NCI-H1105 treated with DMSO at 0.1 percent for 48 hours (cell line): ENCODE measurements at regions not wholly inside any gene's neighbourhood (a gene's known extent, or its start where the extent isn't known, plus 50 kb on each side); places are given as distances from the start of the nearest gene placed in this dataset.
"Not testable (repeated sequence)": the region's sequence is repeated elsewhere in the genome, so short reads cannot be mapped to it uniquely, and the experiment has no call there.

Experiments
- DNase-seq: peaks from one replicate; lab custom pipeline; 2025; lab: John Stamatoyannopoulos, UW

DNA sequence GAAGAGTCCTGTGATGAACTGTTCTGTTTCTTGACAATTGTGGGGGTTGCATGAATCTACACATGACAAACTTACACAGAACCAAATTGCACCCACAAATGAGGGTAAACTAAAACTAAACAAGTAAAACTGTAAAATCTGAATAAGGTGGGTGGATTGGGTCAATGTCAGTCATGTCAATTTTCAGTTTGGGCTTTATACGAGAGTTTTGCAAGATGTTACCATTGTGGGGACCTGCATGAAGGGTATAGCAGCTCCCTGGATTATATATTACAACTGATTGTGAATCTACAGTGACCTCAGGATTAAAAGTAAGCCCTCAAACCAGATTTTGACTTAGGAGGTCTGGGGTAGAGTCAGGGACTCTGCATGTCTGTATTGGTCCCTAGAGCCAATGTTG lies 101.5 kb upstream of the LHX5 start:
- DNase-seq, result no peak

DNA sequence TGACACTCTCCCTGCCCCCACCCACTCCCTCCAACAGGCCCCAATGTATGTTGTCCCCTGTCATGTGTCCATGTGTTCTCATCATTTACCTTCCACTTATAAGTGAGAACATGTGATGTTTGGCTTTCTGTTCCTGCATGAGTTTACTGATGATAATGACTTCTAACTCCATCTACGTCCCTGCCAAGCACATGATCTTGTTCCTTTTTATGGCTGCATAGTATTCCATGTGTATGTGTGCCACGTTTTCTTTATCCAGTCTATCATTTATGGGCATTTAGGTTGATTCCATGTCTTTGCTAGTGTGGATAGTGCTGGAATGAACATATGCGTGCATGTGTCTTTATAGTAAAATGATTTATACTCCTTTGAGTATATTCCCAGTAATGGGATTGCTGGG lies 100.0 kb upstream of the LHX5 start:
- no peak for DNase-seq

GRCh38 chr12:113569806-113570205 lies 98.1 kb upstream of the LHX5 start:
- no peak for DNase-seq

DNA sequence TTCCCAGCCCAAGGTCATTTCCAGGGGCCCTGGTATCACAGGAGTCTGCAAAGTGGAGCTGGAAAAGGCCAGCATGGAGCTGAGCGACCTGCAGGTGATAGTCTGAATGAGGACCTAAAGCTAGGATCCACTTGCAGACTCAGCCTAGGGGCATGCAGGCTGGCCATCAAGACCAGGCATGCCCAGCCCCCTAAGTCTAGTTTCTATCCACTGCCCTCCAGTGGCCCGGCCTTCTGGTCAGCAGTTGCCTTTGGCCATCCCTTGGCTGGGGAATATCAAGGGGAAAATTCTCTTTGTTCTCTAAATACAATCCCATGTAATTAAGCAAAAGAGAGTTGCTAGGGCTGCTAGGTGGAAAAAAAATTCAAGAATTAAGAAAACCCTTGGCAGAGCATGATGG lies 96.3 kb upstream of the LHX5 start:
- no peak for DNase-seq

DNA sequence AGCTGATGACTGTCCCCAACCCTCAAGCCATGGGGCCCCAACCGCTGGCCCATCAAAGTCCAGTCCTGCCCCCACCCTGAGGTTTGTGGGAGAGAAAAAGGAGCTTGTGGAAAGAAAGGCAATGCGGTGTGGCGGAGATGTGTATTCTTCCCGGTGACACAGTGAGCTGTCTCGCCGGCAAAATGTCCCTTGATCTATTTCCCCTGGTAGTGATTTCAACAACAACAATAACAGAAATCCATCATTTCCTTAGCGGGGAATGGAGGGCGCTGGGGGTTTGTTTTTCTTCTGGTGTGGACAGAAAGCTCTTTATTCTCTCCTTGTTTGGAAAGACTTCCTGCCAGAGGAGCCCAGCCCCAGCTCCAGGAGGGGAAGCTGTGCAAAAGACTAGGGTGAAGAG lies 93.7 kb upstream of the LHX5 start:
- DNase-seq, result no peak

DNA sequence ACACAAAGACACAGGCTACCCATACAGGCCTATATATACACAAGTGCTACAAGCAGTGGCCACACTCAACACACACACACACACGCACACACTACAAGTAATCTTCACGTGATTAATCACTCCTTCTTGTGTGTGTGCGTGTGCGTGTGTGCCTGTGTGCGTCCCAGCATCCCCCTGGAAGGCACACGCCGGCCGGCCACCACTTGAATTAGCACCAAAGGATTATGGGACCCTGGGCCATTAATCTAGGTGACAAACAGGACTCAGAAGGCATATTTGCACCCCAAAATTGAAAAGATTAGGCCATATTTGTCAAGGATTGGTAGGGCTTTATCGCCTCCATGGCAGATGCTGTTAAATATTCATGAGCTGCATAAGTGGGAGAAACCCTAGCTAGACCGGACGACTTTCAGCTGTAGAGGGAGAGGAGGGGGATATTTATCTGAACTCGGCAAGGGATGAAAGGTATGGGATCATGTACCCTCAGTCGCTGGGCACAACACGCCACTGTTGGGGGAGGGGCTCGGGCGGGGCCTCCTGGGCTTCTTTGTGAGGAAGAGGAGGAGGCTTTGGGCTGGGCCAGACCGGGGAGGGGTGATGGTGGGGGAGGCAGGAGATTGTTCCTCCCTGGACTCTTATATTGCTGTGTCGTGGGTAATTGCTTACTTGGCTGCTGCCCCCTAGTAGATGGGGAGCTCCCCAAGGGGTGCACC lies 89.6 kb upstream of the LHX5 start:
- no peak for DNase-seq

DNA sequence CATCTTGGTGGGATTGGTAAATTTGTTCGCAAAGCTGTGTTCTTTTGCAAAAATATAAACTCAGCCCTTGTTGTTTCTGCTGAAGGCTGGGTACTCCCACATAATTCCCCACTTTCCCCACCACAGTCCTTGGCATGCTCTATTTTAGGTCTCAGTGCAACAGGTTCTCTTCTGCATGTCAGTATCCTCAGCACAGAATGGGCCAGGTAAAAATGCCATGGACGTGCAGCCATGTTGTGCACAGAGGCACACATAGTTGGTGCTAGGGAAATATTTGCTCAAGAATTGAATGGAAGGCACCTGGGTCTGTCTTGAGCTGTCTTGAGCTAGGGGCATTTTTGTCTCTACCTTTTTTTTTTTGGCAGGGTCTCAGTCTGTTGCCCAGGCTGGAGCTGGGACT lies 87.8 kb upstream of the LHX5 start:
- DNase-seq, result no peak

- DNase-seq, result no peak
Observed at GRCh38 chr12:113555226-113555625, 83.6 kb upstream of the LHX5 start.

GRCh38 chr12:113552760-113553159 lies 81.1 kb upstream of the LHX5 start:
- no peak for DNase-seq

DNA sequence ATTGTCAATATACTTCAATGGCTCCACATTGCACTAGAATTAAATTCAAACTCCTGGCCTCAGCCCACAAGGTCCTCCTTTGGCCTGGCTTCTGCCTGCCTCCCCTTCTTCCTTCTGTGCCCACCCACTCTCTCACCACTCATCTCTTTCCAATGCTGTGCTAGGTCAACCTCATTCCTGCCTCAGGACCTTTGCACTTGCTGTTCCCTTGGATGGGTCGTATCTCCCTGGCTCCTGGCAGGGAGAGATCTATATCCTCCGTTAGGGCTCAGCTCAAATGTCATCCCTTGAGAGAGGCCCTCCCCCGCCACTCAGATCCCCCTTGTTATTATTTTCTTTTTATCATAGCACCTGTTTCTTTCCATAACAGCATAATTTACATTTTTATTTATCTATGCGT lies 79.9 kb upstream of the LHX5 start:
- no peak for DNase-seq

DNA sequence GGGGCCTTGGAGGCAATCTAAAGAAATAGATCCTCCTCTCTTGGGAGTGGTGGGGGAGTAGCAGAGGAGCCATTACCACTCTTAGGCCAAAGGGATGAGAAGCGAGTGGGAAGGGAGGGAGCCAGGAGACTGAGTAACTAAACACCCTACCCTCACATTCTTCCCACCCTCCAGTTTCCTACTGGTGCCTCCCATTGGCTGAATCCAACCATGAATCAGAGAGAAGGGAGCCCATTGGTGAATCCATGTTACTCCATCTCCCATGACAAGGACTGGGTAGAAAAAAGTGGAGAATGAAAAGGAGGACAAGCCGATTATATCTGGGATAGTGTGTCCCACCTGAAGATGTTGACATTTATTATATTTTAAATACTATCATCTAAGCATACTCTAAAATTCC lies 76.8 kb upstream of the LHX5 start:
- no peak for DNase-seq

DNA sequence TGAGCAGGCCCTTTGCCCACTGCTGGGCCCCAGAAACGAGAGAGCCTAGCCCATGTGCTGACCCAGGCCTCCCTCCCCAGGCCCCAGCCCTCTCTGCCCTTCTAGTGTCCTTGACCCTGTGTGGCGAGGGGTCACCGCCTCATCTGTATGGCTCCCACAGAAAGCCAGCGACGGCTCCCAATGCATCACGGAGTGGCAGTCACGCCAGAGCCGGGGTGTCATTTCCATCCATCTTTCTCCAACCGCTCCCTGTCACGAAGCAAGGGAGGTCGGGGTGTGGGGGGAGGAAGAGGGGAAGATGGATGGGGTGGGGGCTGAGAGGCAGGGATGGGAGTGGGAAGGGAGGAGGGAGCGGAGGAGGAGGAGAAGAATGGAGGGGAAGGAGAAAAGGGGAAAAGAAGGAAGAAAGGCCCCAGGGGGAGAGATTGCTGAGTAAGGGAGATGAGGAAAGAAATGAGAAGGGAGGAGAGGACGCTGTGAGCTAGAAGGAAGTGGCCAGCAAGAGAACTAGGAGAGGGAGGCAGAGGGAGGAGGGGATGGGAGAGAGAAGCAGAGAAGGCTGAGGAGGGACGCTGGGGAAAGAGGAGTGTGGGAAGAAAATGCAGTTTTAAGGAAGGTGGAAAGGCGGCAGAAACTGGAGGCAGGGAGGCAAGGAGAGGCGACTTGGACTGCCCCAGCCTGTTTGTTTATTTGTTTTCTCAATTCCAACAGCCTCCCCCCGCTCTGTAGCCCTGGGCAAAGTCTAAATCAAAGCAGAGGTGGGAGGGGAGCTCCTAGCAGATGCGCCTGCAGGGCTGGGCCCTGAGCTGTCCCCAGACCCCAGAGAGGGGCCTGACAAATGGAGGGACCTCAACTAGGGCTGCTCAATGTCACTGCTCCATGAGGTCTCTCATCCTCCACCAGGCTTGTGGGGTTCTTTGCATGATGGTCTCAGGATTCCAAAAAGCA lies 75.5 kb upstream of the LHX5 start:
- DNase-seq, result no peak

DNA sequence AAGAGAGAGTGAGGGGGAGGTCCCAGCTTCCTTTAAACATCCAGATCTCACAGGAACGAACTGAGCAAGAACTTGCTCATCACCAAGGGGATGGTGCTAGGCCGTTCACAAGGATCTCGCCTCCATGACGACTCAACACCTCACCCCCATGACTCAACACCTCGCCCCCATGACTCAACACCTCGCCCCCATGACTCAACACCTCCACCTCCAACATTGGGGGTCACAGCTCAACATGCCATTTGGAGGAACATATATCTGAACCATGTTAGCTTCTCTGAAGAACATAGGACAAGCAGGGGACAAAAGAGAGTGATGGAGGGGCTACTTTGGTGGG lies 66.0 kb upstream of the LHX5 start:
- no peak for DNase-seq

DNA sequence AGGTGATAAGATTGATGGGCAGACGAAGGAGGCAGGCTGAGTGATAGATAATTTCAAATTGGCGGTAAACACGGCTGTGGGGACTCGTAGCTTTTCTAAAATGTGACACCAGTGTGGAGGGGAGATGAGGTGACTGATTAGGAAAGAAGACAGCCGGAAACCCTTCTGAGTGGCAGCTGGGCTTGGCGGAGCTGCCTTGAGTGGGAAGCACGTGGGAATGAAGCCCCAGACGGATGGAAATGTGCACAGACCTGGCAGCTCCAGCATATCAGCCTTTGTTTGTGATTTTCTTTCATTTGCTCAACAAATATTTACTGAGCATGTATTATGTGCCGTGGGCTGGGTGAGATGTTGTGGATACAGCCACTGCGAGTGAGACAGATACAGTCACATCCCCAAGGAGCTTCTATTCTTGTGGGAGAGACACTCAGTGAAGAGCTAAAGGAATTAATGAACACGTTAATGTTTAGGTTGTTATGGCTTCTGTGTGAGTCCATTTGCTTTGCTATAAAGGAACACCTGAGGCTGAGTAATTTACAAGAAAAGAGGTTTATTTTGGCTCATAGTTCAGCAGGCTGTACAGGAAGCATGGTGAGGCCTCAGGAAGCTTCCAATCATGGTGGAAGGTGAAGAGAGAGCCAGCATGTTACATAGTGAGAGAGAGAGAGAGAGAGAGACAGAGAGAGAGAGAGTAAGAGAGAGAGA lies 65.5 kb upstream of the LHX5 start:
- DNase-seq, result no peak

DNA sequence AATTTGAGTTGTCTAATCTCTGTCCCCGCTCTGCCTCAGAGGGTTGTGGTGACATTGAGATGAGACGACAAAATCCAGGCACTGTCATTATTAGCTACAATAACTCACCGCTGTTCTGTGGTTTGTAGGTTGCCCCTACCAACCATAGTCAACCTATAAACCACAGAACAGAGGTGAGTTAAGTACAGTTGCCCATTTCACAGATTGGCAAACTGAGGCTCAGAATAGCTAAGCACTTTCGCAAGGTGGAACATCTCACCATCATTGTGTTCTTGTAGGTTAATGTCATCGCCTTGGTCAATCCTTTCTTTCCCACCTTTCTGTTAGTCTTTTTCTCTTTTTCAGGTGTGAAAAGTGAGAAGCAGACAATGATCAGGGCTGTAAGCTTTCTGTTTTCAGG lies 63.4 kb upstream of the LHX5 start:
- DNase-seq, result no peak

GRCh38 chr12:113534555-113534954 lies 62.9 kb upstream of the LHX5 start:
- DNase-seq, result no peak

DNA sequence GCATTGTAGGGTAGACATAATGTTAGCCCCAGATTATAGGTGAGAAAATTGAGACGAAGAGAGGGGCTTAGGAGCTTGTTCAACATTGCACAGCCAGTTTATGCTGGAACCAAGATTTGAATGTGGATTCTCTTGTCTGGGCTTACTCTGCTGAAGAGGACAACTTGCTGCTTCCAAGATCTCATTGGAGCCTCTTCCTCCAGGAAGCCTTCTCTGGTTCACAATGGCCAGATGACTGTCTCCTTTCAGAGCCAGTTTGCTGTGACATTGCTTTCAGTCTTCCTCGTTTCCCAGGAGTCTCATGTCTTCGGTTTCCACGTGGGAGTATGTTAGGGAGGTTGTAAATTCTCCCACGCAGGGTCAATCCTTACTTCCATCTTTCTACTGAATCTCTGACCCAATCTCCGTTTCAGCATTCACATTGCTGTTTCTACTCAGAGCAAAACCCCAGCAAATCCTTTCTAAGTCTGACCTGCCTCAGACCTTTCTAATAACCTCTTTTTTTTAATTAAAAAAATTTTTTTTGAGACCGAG lies 62.2 kb upstream of the LHX5 start:
- DNase-seq, result no peak

- no peak for DNase-seq
Observed at GRCh38 chr12:113532292-113532691, 60.6 kb upstream of the LHX5 start.

DNA sequence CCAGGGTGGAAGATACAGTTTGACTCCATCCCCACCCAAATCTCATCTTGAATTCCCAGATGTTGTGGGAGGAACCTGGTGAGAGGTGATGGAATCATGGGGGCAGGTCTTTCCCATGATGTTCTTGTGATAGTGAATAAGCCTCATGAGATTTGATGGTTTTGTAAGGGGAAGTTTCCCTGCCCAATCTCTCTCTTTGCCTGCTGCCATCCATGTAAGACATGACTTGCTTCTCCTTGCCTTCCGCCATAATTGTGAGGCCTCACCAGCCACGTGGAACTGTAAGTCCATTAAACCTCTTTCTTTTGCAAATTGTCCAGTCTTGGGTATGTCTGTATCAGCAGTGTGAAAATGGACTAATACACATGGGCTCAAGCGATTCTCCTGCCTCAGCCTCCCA lies 59.4 kb upstream of the LHX5 start:
- not testable (repeated sequence) for DNase-seq

DNA sequence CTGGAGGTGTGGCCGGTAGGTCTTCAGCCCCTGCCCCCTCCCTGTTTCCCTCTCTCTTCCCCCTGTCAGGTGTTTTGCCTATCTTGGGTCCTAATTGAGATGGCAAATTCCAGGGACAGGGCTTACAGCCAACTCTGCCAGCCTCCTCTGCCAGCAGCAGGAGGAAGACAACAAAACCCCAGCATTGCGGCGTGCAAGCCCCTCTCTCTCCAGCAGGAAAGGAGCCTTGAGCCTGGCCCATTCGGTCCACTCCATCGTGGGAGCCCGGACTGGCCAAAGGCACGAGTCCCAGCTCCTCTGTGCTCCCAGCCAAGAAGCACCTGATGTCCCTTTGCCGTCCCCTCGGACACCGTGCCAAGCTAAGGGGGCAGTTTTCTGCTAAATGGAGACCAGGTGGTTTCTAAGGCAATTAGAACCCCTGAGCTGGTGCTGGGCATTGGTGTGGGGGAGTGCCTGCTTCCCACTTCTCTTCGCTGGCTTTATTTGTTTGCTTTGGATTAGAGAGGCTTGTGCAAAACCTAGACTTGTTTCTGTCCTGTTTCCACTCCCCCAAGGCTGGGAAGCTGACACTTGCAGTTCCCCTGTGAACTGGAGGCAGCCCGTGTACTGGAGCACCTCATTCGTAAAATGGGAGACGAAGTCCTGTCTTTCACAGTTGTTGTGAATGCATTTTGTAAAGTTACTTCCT lies 57.1 kb upstream of the LHX5 start:
- DNase-seq, result peak; percentile 71

GRCh38 chr12:113525066-113525465 lies 53.4 kb upstream of the LHX5 start:
- DNase-seq, result no peak

- DNase-seq, result no peak
Observed at GRCh38 chr12:113524495-113524894, 52.8 kb upstream of the LHX5 start.
